H9 (cell line): ENCODE measurements at regions not wholly inside any gene's neighbourhood (a gene's known extent, or its start where the extent isn't known, plus 50 kb on each side); places are given as distances from the start of the nearest gene placed in this dataset.

Experiments used
- DNase-seq: peaks from one replicate; pipeline ENCODE4 v3.0.0-alpha.2; 2017
- H2AFZ ChIP-seq: one replicate; pipeline ENCODE4 v1.6.1; 2013; ENCODE audit warnings: mild to moderate bottlenecking, low read length, control low read depth, moderate library complexity
- H2AK5ac ChIP-seq: 2 replicates; pipeline ENCODE4 v1.6.1; 2013; ENCODE audit warnings: low read length, control low read depth, mixed read lengths; ENCODE audit not compliant: insufficient read length
- H2BK120ac ChIP-seq: one replicate; pipeline ENCODE4 v1.6.1; 2013; ENCODE audit warnings: low read depth, mild to moderate bottlenecking, low read length, control low read depth, inconsistent platforms; ENCODE audit not compliant: poor library complexity, severe bottlenecking
- H2BK12ac ChIP-seq: 2 replicates; pipeline ENCODE4 v1.6.1; 2013; ENCODE audit warnings: low read length, control low read depth, mixed read lengths, low read depth; ENCODE audit not compliant: insufficient read length
- H2BK15ac ChIP-seq: 2 replicates; pipeline ENCODE4 v1.6.1; 2013; ENCODE audit warnings: low read depth, low read length, control low read depth
- H2BK20ac ChIP-seq: one replicate; pipeline ENCODE4 v1.6.1; 2013; ENCODE audit warnings: low read depth, mild to moderate bottlenecking, low read length, control low read depth, inconsistent platforms; ENCODE audit not compliant: poor library complexity, severe bottlenecking
- H2BK5ac ChIP-seq: 2 replicates; pipeline ENCODE4 v1.6.1; 2013; ENCODE audit warnings: low read length, control low read depth, mixed read lengths; ENCODE audit not compliant: insufficient read length
- H3K14ac ChIP-seq: 2 replicates; pipeline ENCODE4 v1.6.1; 2013; ENCODE audit warnings: low read length, control low read depth; ENCODE audit not compliant: insufficient read depth
- H3K18ac ChIP-seq: 2 replicates; pipeline ENCODE4 v1.6.1; 2013; ENCODE audit warnings: low read depth, mild to moderate bottlenecking, mixed read lengths, low read length, control low read depth; ENCODE audit not compliant: insufficient read length
- H3K23ac ChIP-seq: 2 replicates; pipeline ENCODE4 v1.6.1; 2013; ENCODE audit warnings: low read length, control low read depth, mixed read lengths, low read depth; ENCODE audit not compliant: insufficient read length
- H3K23me2 ChIP-seq: 2 replicates; pipeline ENCODE4 v1.6.1; 2013; ENCODE audit warnings: low read depth, mild to moderate bottlenecking, mixed read lengths, low read length, control low read depth; ENCODE audit not compliant: insufficient read length, poor library complexity, severe bottlenecking
- H3K27ac ChIP-seq: 2 replicates; pipeline ENCODE4 v1.5.1; 2013; ENCODE audit warnings: low read length, control low read depth, mixed read lengths, low read depth; ENCODE audit not compliant: insufficient read length
- H3K27me3 ChIP-seq: 2 replicates; pipeline ENCODE4 v1.6.1; 2013; ENCODE audit warnings: low read length, control low read depth, inconsistent platforms; ENCODE audit not compliant: insufficient read depth
- H3K4ac ChIP-seq: 2 replicates; pipeline ENCODE4 v1.6.1; 2013; ENCODE audit warnings: low read depth, mild to moderate bottlenecking, control low read depth, inconsistent platforms, low read length, moderate library complexity
- H3K4me1 ChIP-seq: 2 replicates; pipeline ENCODE4 v1.6.1; 2013; ENCODE audit warnings: low read length, control low read depth, inconsistent platforms; ENCODE audit not compliant: insufficient read depth
- H3K4me2 ChIP-seq: 2 replicates; pipeline ENCODE4 v1.6.1; 2013; ENCODE audit warnings: low read length, control low read depth, mixed read lengths; ENCODE audit not compliant: insufficient read length, insufficient read depth
- H3K56ac ChIP-seq: 2 replicates; pipeline ENCODE4 v1.6.1; 2013; ENCODE audit warnings: low read depth, mild to moderate bottlenecking, mixed read lengths, low read length, control low read depth; ENCODE audit not compliant: insufficient read length
- H3K79me1 ChIP-seq: 2 replicates; pipeline ENCODE4 v1.6.1; 2013; ENCODE audit warnings: low read depth, mild to moderate bottlenecking, moderate library complexity, low read length, control low read depth, inconsistent platforms; ENCODE audit not compliant: insufficient read depth, poor library complexity, severe bottlenecking
- H3K79me2 ChIP-seq: 2 replicates; pipeline ENCODE4 v1.6.1; 2013; ENCODE audit warnings: low read length, control low read depth, inconsistent platforms; ENCODE audit not compliant: insufficient read depth
- H3K9ac ChIP-seq: 2 replicates; pipeline ENCODE4 v1.6.1; 2013; ENCODE audit warnings: low read length, control low read depth, mixed read lengths; ENCODE audit not compliant: insufficient read length; ENCODE audit errors: extremely low read depth
- H3K9me3 ChIP-seq: one replicate; pipeline ENCODE4 v1.6.1; 2013; ENCODE audit warnings: low read depth, low read length, inconsistent platforms; ENCODE audit not compliant: control insufficient read depth
- H3T11ph ChIP-seq: one replicate; pipeline ENCODE4 v1.6.1; 2013; ENCODE audit warnings: mild to moderate bottlenecking, low read length, control low read depth, inconsistent platforms
- H4K20me1 ChIP-seq: one replicate; pipeline ENCODE4 v1.6.1; 2013; ENCODE audit not compliant: control insufficient read depth, insufficient read length, insufficient read depth
- H4K5ac ChIP-seq: 2 replicates; pipeline ENCODE4 v1.6.1; 2013; ENCODE audit warnings: low read depth, mild to moderate bottlenecking, mixed read lengths, low read length, control low read depth; ENCODE audit not compliant: insufficient read length
- H4K8ac ChIP-seq: replicated peaks from 2 replicates; pipeline ENCODE4 v1.6.1; 2013; ENCODE audit warnings: low read length, control low read depth, mixed read lengths, low read depth; ENCODE audit not compliant: insufficient read length
- H4K91ac ChIP-seq: 2 replicates; pipeline ENCODE4 v1.6.1; 2013; ENCODE audit warnings: low read depth, mild to moderate bottlenecking, moderate library complexity, mixed read lengths, low read length, control low read depth; ENCODE audit not compliant: insufficient read length
- H3K27ac Mint-ChIP-seq, 3 experiments: 2 replicates in 2 of 3; 3 replicates in 1 of 3; pipeline ENCODE4 v1.8.0; 2020 to 2021; ENCODE audit warnings: mixed read lengths in 3 of 3, mild to moderate bottlenecking in 1 of 3, moderate library complexity in 1 of 3
- H3K27me3 Mint-ChIP-seq: 2 replicates; pipeline ENCODE4 v1.8.0; 2021; ENCODE audit warnings: low read depth, mild to moderate bottlenecking, moderate library complexity, mixed read lengths
- H3K36me3 Mint-ChIP-seq, 3 experiments: 2 replicates in 2 of 3; 3 replicates in 1 of 3; pipeline ENCODE4 v1.8.0; 2020 to 2021; ENCODE audit warnings: low read depth in 3 of 3, mixed read lengths in 3 of 3; ENCODE audit not compliant: insufficient read depth in 1 of 3
- H3K4me1 Mint-ChIP-seq, 2 experiments: 2 replicates each; pipeline ENCODE4 v1.8.0; 2020; ENCODE audit warnings: mixed read lengths in 2 of 2
- H3K4me3 Mint-ChIP-seq, 2 experiments: 2 replicates in 1 of 2; 3 replicates in 1 of 2; pipeline ENCODE4 v1.8.0; 2020 to 2021; ENCODE audit warnings: mild to moderate bottlenecking in 2 of 2, mixed read lengths in 2 of 2, moderate library complexity in 1 of 2
- H3K9me3 Mint-ChIP-seq, 2 experiments: 2 replicates in 1 of 2; 3 replicates in 1 of 2; pipeline ENCODE4 v1.8.0; 2020; ENCODE audit warnings: mild to moderate bottlenecking in 2 of 2, mixed read lengths in 2 of 2, moderate library complexity in 1 of 2
- CTCF ChIP-seq: fragments of 200-600 bp; sonication (generic); conservative IDR thresholded peaks from 3 replicates; pipeline ENCODE4 v1.8.0; 2021; ENCODE audit warnings: antibody characterized with exemption, mild to moderate bottlenecking
- WGBS: extraction: QIAGEN DNeasy Blood & Tissue Kit; methylation state at CpG from one replicate; pipeline ENCODE4 v1.1.7; 2013; ENCODE audit warnings: missing lambda C conversion rate, low lambda C conversion rate, mixed read lengths; ENCODE audit not compliant: insufficient read length; ENCODE audit errors: extremely low coverage; 5-methylcytosine and 5-hydroxymethylcytosine counted together

- H3K9me3 Mint-ChIP-seq = no peaks in the 10 kb centered on the region
- Histone ChIP-seq H2AFZ (no peak overlapping the region), H4K5ac (no peak overlapping the region), H3K9me3 (no peaks in the 10 kb centered on the region), H3K56ac (no peak overlapping the region), H2BK120ac (no peak overlapping the region), H4K20me1 (no peaks in the 10 kb centered on the region), H3K79me2 (no peaks in the 10 kb centered on the region), H3K4me2 (no peak overlapping the region), H3K9ac (no peak overlapping the region), H3K27ac (no peak overlapping the region), H2BK5ac (no peak overlapping the region), H3K4ac (no peak overlapping the region), H3K14ac (no peak overlapping the region), H4K91ac (no peak overlapping the region), H2BK20ac (no peak overlapping the region), H3K23ac (no peak overlapping the region), H3T11ph (no peak overlapping the region), H2BK15ac (no peak overlapping the region), H3K79me1 (no peaks in the 10 kb centered on the region), H3K4me1 (no peaks in the 10 kb centered on the region), H3K18ac (no peak overlapping the region), H3K27me3 (no peaks in the 10 kb centered on the region), H3K23me2 (no peaks in the 10 kb centered on the region), H2BK12ac (no peak overlapping the region), H2AK5ac (no peak overlapping the region), H4K8ac (no peak overlapping the region)
- TF ChIP-seq CTCF = no peak
- no peak for DNase-seq
- H3K4me1 Mint-ChIP-seq = no peaks in the 10 kb centered on the region
- H3K27ac Mint-ChIP-seq = no peak overlapping the region
- no peaks in the 10 kb centered on the region for H3K36me3 Mint-ChIP-seq
- H3K4me3 Mint-ChIP-seq = no peak overlapping the region
- H3K27me3 Mint-ChIP-seq = no peaks in the 10 kb centered on the region
- WGBS = no CpG with 5 or more reads among the region's 5 CpGs
Observed at GRCh38 chr5:155987265-155987810, 339.6 kb upstream of the SGCD start.
